HepG2 (cell line): ENCODE measurements at regions not wholly inside any gene's neighbourhood (a gene's known extent, or its start where the extent isn't known, plus 50 kb on each side); places are given as distances from the start of the nearest gene placed in this dataset.
A peak's percentile ranks its signal among the peaks of the same experiment; 100 is the strongest.

Experiments used
- AFF4 ChIP-seq: sonication (generic); formaldehyde crosslinking; IDR thresholded peaks from 2 replicates; pipeline ENCODE4 v1.4.0; 2020; ENCODE audit warnings: missing genetic modification reagents
- CCDC6 ChIP-seq: sonication (generic); formaldehyde crosslinking; IDR thresholded peaks from 2 replicates; pipeline ENCODE4 v1.8.1; 2022; ENCODE audit warnings: mild to moderate bottlenecking, missing genetic modification reagents, moderate library complexity
- CHD4 ChIP-seq: fragments of 200-600 bp; sonication (generic); IDR thresholded peaks from 2 replicates; pipeline ENCODE4 v1.7.0; 2017; ENCODE audit warnings: mild to moderate bottlenecking, low read length, borderline replicate concordance
- DRAP1 ChIP-seq: IDR thresholded peaks from 2 replicates; pipeline ENCODE4 v1.6.1; 2016; ENCODE audit warnings: missing genetic modification reagents, missing compliant biosample characterization
- FOXJ3 ChIP-seq: sonication (generic); formaldehyde crosslinking; IDR thresholded peaks from 2 replicates; pipeline ENCODE4 v1.4.0; 2020; ENCODE audit warnings: missing genetic modification reagents, mild to moderate bottlenecking, borderline replicate concordance
- JUN ChIP-seq: sonication (generic); formaldehyde crosslinking; IDR thresholded peaks from 2 replicates; pipeline ENCODE4 v1.4.0; 2020; ENCODE audit warnings: mild to moderate bottlenecking, missing genetic modification reagents
- KDM3A ChIP-seq: IDR thresholded peaks from 2 replicates; pipeline ENCODE4 v1.6.1; 2018; ENCODE audit warnings: low read depth, missing compliant biosample characterization
- NCOR1 ChIP-seq: fragments of 200-600 bp; sonication (generic); IDR thresholded peaks from 2 replicates; pipeline ENCODE4 v1.7.0; 2017; ENCODE audit warnings: antibody characterized with exemption, low read length, borderline replicate concordance
- NKX3-1 ChIP-seq: sonication (generic); formaldehyde crosslinking; IDR thresholded peaks from 2 replicates; pipeline ENCODE4 v1.5.0; 2020; ENCODE audit warnings: missing genetic modification reagents
- THYN1 ChIP-seq: sonication (generic); formaldehyde crosslinking; IDR thresholded peaks from 2 replicates; pipeline ENCODE4 v1.8.1; 2023; ENCODE audit warnings: low read depth, mild to moderate bottlenecking, moderate library complexity, missing genetic modification reagents, borderline replicate concordance
- ZBTB7B ChIP-seq: sonication (generic); formaldehyde crosslinking; IDR thresholded peaks from 2 replicates; pipeline ENCODE4 v1.4.0; 2020; ENCODE audit warnings: missing genetic modification reagents
- ZMAT3 ChIP-seq: sonication (generic); formaldehyde crosslinking; conservative IDR thresholded peaks from 2 replicates; pipeline ENCODE4 v1.7.0; 2021; ENCODE audit warnings: missing genetic modification reagents
- ZNF333 ChIP-seq: sonication (generic); formaldehyde crosslinking; IDR thresholded peaks from 2 replicates; pipeline ENCODE4 v1.4.0; 2020; ENCODE audit warnings: mild to moderate bottlenecking, missing genetic modification reagents, borderline replicate concordance
- ZNF33A ChIP-seq: sonication (generic); formaldehyde crosslinking; IDR thresholded peaks from 2 replicates; pipeline ENCODE4 v1.5.1; 2020; ENCODE audit warnings: missing genetic modification reagents, mild to moderate bottlenecking, moderate library complexity, borderline replicate concordance
- ZNF543 ChIP-seq: sonication (generic); formaldehyde crosslinking; IDR thresholded peaks from 2 replicates; pipeline ENCODE4 v1.4.0; 2020; ENCODE audit warnings: mild to moderate bottlenecking, missing genetic modification reagents
- ZNF644 ChIP-seq: IDR thresholded peaks from 2 replicates; pipeline ENCODE4 v1.6.1; 2016; ENCODE audit warnings: low read depth
- ZNF776 ChIP-seq: sonication (generic); formaldehyde crosslinking; IDR thresholded peaks from 2 replicates; pipeline ENCODE4 v1.4.0; 2020; ENCODE audit warnings: mild to moderate bottlenecking, missing genetic modification reagents
- ZSCAN9 ChIP-seq: IDR thresholded peaks from 2 replicates; pipeline ENCODE4 v1.6.1; 2016; ENCODE audit warnings: borderline replicate concordance
- TF ChIP-seq, protein P1 (sequence below): IDR thresholded peaks from 2 replicates; pipeline ENCODE4 v1.6.1; 2016; ENCODE audit warnings: low read depth, missing genetic modification reagents, missing compliant biosample characterization
- TF ChIP-seq, protein P2 (sequence below): sonication (generic); formaldehyde crosslinking; IDR thresholded peaks from 2 replicates; pipeline ENCODE4 v1.5.0; 2020; ENCODE audit warnings: missing genetic modification reagents, mild to moderate bottlenecking, borderline replicate concordance

DNA sequence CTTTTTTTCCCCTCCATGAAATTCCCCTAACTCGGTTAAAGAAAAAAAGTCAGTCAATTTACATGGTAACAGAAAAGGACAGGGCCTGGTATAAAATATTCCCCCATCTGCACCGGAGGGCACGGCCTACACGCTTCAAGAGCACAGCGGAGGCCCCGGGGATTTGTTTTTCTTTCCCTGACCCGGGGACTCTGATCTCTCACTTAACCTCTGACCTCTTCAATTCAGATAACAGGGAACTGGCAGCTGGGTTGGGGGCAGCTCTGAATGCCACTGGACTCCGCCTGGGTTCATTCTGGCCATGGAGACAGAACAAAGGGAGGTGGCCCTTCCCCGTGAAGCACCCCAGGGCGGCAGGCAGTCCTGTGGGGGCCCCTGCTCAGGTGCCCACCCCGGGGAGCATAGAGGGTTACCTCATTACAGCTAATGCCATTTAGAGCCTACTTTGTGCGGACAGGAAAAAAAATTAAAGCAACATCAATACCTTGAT, 257.5 kb downstream of the SHQ1 start (continued):
- TF ChIP-seq, protein P1, sequence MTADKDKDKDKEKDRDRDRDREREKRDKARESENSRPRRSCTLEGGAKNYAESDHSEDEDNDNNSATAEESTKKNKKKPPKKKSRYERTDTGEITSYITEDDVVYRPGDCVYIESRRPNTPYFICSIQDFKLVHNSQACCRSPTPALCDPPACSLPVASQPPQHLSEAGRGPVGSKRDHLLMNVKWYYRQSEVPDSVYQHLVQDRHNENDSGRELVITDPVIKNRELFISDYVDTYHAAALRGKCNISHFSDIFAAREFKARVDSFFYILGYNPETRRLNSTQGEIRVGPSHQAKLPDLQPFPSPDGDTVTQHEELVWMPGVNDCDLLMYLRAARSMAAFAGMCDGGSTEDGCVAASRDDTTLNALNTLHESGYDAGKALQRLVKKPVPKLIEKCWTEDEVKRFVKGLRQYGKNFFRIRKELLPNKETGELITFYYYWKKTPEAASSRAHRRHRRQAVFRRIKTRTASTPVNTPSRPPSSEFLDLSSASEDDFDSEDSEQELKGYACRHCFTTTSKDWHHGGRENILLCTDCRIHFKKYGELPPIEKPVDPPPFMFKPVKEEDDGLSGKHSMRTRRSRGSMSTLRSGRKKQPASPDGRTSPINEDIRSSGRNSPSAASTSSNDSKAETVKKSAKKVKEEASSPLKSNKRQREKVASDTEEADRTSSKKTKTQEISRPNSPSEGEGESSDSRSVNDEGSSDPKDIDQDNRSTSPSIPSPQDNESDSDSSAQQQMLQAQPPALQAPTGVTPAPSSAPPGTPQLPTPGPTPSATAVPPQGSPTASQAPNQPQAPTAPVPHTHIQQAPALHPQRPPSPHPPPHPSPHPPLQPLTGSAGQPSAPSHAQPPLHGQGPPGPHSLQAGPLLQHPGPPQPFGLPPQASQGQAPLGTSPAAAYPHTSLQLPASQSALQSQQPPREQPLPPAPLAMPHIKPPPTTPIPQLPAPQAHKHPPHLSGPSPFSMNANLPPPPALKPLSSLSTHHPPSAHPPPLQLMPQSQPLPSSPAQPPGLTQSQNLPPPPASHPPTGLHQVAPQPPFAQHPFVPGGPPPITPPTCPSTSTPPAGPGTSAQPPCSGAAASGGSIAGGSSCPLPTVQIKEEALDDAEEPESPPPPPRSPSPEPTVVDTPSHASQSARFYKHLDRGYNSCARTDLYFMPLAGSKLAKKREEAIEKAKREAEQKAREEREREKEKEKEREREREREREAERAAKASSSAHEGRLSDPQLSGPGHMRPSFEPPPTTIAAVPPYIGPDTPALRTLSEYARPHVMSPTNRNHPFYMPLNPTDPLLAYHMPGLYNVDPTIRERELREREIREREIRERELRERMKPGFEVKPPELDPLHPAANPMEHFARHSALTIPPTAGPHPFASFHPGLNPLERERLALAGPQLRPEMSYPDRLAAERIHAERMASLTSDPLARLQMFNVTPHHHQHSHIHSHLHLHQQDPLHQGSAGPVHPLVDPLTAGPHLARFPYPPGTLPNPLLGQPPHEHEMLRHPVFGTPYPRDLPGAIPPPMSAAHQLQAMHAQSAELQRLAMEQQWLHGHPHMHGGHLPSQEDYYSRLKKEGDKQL: 0 out of 2 replicates have a peak, but pooled peaks have one; percentile 50
- peak; percentile 76; the same call in 1 of the 2 replicates for TF ChIP-seq ZNF644 (CRISPR knock-in tag)
- TF ChIP-seq JUN (CRISPR knock-in tag): peak; percentile 21
- no peak for TF ChIP-seq KDM3A
- TF ChIP-seq AFF4 (CRISPR knock-in tag): no peak
- peak; percentile 90 for TF ChIP-seq NCOR1
- TF ChIP-seq ZMAT3 (CRISPR knock-in tag): 0 out of 2 replicates have a peak, but pooled peaks have one; percentile 18
- TF ChIP-seq THYN1 (CRISPR knock-in tag): no peak
- TF ChIP-seq NKX3-1 (CRISPR knock-in tag): peak; percentile 90
- TF ChIP-seq ZBTB7B (CRISPR knock-in tag): peak; percentile 90
- TF ChIP-seq CCDC6: peak; percentile 72
- TF ChIP-seq ZNF33A: no peak
- TF ChIP-seq FOXJ3: peak; percentile 71; the same call in 1 of the 2 replicates
- no peak for TF ChIP-seq ZNF333 (CRISPR knock-in tag)
- peak; percentile 64; the same call in 1 of the 2 replicates for TF ChIP-seq DRAP1 (CRISPR knock-in tag)
- TF ChIP-seq ZSCAN9 (CRISPR knock-in tag): no peak
- 0 out of 2 replicates have a peak, but pooled peaks have one; percentile 49 for TF ChIP-seq ZNF543 (CRISPR knock-in tag)
- peak; percentile 48; the same call in 1 of the 2 replicates for TF ChIP-seq CHD4
- TF ChIP-seq ZNF776 (CRISPR knock-in tag): no peak
- TF ChIP-seq, protein P2, sequence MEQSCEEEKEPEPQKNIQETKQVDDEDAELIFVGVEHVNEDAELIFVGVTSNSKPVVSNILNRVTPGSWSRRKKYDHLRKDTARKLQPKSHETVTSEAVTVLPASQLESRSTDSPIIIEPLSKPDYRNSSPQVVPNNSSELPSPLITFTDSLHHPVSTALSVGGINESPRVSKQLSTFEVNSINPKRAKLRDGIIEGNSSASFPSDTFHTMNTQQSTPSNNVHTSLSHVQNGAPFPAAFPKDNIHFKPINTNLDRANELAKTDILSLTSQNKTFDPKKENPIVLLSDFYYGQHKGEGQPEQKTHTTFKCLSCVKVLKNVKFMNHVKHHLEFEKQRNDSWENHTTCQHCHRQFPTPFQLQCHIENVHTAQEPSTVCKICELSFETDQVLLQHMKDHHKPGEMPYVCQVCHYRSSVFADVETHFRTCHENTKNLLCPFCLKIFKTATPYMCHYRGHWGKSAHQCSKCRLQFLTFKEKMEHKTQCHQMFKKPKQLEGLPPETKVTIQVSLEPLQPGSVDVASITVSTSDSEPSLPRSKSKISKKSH (CRISPR knock-in tag): no peak
